ENCODE measurements at regions not wholly inside any gene's neighbourhood (a gene's known extent, or its start where the extent isn't known, plus 50 kb on each side); places are given as distances from the start of the nearest gene placed in this dataset.

- WGBS, 2 donors: 92 to 93% methylated on average over 3 of the region's 3 CpGs
Observed at GRCh38 chr9:107154766-107155165, 128.3 kb upstream of the RAD23B start.

GRCh38 chr9:107155244-107155817 is 127.7 kb upstream of the RAD23B start:
- Histone ChIP-seq H3K36me3 (ENCODE audit: control insufficient read depth in 4 of 4, insufficient read depth in 4 of 4, low read length in 4 of 4) (no peaks in the 10 kb centered on the region), H3K4me1 (ENCODE audit: control insufficient read depth in 5 of 5, insufficient read depth in 5 of 5, low read length in 5 of 5) (no peaks in the 10 kb centered on the region), H3K27ac (ENCODE audit: low read depth in 1 of 2, low read length in 1 of 2) (no peak overlapping the region), H3K27me3 (ENCODE audit: control insufficient read depth in 3 of 3, insufficient read depth in 3 of 3, low read length in 2 of 3) (no peaks in the 10 kb centered on the region), H3K9me3 (ENCODE audit: control insufficient read depth in 4 of 4, insufficient read depth in 3 of 4, low read length in 3 of 4) (peaks cover 0 to 4% (median 0%) of the 10 kb centered on the region in 4 donors), H3K4me3 (no peak overlapping the region), H3K9ac (ENCODE audit: insufficient read depth in 1 of 2, low read length in 2 of 2) (no peak overlapping the region)
- no peak for DNase-seq
- TF ChIP-seq, protein P1, sequence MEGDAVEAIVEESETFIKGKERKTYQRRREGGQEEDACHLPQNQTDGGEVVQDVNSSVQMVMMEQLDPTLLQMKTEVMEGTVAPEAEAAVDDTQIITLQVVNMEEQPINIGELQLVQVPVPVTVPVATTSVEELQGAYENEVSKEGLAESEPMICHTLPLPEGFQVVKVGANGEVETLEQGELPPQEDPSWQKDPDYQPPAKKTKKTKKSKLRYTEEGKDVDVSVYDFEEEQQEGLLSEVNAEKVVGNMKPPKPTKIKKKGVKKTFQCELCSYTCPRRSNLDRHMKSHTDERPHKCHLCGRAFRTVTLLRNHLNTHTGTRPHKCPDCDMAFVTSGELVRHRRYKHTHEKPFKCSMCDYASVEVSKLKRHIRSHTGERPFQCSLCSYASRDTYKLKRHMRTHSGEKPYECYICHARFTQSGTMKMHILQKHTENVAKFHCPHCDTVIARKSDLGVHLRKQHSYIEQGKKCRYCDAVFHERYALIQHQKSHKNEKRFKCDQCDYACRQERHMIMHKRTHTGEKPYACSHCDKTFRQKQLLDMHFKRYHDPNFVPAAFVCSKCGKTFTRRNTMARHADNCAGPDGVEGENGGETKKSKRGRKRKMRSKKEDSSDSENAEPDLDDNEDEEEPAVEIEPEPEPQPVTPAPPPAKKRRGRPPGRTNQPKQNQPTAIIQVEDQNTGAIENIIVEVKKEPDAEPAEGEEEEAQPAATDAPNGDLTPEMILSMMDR (IDR thresholded peaks at IDR 0.05; ENCODE audit: control extremely low read depth, extremely low read depth): no peak
- no peak for ATAC-seq (ENCODE audit: insufficient read depth, low FRiP score)
- 74 to 80% methylated on average over 3 of the region's 3 CpGs for WGBS, 2 donors

More at GRCh38 chr9:107154766-107155165, 128.3 kb upstream of the RAD23B start:
- ATAC-seq (ENCODE audit: insufficient read depth, low FRiP score) (no peak), DNase-seq (no peak)
- Histone ChIP-seq H3K27ac (ENCODE audit: low read depth in 1 of 2, low read length in 1 of 2) (no peak overlapping the region), H3K9ac (ENCODE audit: insufficient read depth in 1 of 2, low read length in 2 of 2) (no peak overlapping the region), H3K4me3 (no peak overlapping the region), H3K36me3 (ENCODE audit: control insufficient read depth in 4 of 4, insufficient read depth in 4 of 4, low read length in 4 of 4) (no peaks in the 10 kb centered on the region), H3K9me3 (ENCODE audit: control insufficient read depth in 4 of 4, insufficient read depth in 3 of 4, low read length in 3 of 4) (peaks cover 0 to 4% (median 0%) of the 10 kb centered on the region in 4 donors), H3K4me1 (ENCODE audit: control insufficient read depth in 5 of 5, insufficient read depth in 5 of 5, low read length in 5 of 5) (no peaks in the 10 kb centered on the region), H3K27me3 (ENCODE audit: control insufficient read depth in 3 of 3, insufficient read depth in 3 of 3, low read length in 2 of 3) (no peaks in the 10 kb centered on the region)
- TF ChIP-seq, protein P1 (IDR thresholded peaks at IDR 0.05; ENCODE audit: control extremely low read depth, extremely low read depth): no peak

DNA sequence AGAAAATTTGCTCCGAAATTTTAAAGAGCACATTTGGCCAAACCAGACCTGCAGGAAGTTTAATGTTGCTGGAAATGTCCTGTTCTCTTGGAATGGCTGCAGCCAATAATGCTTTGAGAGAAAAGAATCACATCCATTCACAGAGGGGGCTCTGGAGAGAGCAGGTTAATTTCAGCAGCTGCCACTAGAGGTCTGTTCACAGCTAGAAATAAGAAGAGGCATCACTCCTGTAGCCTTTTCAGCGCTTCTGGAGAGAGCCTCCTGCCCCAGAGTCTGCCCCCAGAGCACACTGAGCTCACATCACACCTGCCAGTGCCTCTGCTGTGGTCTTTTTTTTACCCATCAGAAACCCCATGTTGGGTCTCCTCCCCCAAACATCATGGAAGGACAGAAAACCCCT is 124.8 kb upstream of the RAD23B start:
- ATAC-seq (ENCODE audit: insufficient read depth, low FRiP score) (no peak), DNase-seq (peak in 2 of 3 donors; percentile 41 to 64)

More for the DNA sequence above, 124.8 kb upstream of the RAD23B start:
- WGBS, 2 donors: 23 to 29% methylated on average over 2 of the region's 2 CpGs
- no peaks in the 10 kb centered on the region for H3K4me1 ChIP-seq (ENCODE audit: control insufficient read depth in 5 of 5, insufficient read depth in 5 of 5, low read length in 5 of 5)
- no peaks in the 10 kb centered on the region for H3K9me3 ChIP-seq (ENCODE audit: control insufficient read depth in 4 of 4, insufficient read depth in 3 of 4, low read length in 3 of 4)
- H3K36me3 ChIP-seq (ENCODE audit: control insufficient read depth in 4 of 4, insufficient read depth in 4 of 4, low read length in 4 of 4): no peaks in the 10 kb centered on the region
- TF ChIP-seq, protein P1 (IDR thresholded peaks at IDR 0.05; ENCODE audit: control extremely low read depth, extremely low read depth): no peak
- no peak overlapping the region for H3K9ac ChIP-seq (ENCODE audit: insufficient read depth in 1 of 2, low read length in 2 of 2)
- H3K27me3 ChIP-seq (ENCODE audit: control insufficient read depth in 3 of 3, insufficient read depth in 3 of 3, low read length in 2 of 3): no peaks in the 10 kb centered on the region
- no peak overlapping the region for H3K4me3 ChIP-seq
- H3K27ac ChIP-seq (ENCODE audit: low read depth in 1 of 2, low read length in 1 of 2): no peak overlapping the region

Measured in lung (tissue), 11 donors.